ENCODE measurements at regions not wholly inside any gene's neighbourhood (a gene's known extent, or its start where the extent isn't known, plus 50 kb on each side); places are given as distances from the start of the nearest gene placed in this dataset.

DNA sequence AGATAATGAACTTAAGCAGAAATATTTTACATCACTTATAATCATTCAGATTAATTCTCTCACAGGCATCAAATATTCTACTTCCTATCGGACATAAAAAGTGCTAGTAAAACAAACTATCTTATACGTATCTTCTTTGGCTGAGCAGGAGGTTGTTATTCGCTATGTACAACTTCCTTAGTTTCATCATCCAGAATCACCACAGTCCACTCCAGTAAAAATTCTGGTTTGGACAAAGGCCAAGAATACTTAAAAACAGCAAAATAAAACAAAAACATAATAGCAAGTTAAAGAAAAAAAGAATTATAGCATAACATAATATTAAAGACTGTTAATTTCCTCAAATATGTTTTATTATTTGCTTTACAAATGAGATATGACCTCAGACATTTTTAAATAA, 1077.1 kb upstream of the CELF4 start:
- FAIRE-seq = no peak
- H3K27me3 ChIP-seq (replicated peaks in 1 of 2; ENCODE audit: control insufficient read depth in 2 of 2, insufficient read depth in 2 of 2, low read length in 1 of 2) = no peaks in the 10 kb centered on the region

More for the DNA sequence above, 1077.1 kb upstream of the CELF4 start:
- H3K27ac ChIP-seq (ENCODE audit: control insufficient read depth, insufficient read depth) = no peak overlapping the region
- POLR2A ChIA-PET = no interaction called here
- H3K4me2 ChIP-seq (ENCODE audit: control insufficient read depth, insufficient read depth) = no peak overlapping the region
- RAD21 ChIA-PET (ENCODE audit: unreplicated experiment) = no interaction called here
- no TSS peak for BruUV-seq (replicated peaks)
- no peaks in the 10 kb centered on the region for H3K79me2 ChIP-seq (ENCODE audit: control insufficient read depth, insufficient read depth, low read length)
- SMC1A ChIA-PET (ENCODE audit: uncharacterized antibody, unreplicated experiment) = no interaction called here
- 95% methylated on average over 3 of the region's 3 CpGs for WGBS (ENCODE audit: insufficient coverage, insufficient replicate concordance, low lambda C conversion rate, missing lambda C conversion rate)
- TF ChIP-seq STAT1 (conservative IDR thresholded peaks at IDR 0.05) (no peak), SREBF1 (IDR thresholded peaks at IDR 0.05; ENCODE audit: low read length) (no peak), TCF7 (IDR thresholded peaks at IDR 0.05; ENCODE audit: borderline replicate concordance) (no peak), ZSCAN29 (IDR thresholded peaks at IDR 0.05) (no peak), KDM1A (IDR thresholded peaks at IDR 0.05; ENCODE audit: borderline replicate concordance) (no peak), RB1 (IDR thresholded peaks at IDR 0.05; ENCODE audit: borderline replicate concordance) (no peak), SREBF2 (IDR thresholded peaks at IDR 0.05; ENCODE audit: low read length) (no peak), HDAC2 (IDR thresholded peaks at IDR 0.05) (no peak), HDGF (IDR thresholded peaks at IDR 0.05) (no peak), POLR2AphosphoS2 (IDR thresholded peaks at IDR 0.05; ENCODE audit: low read depth, low read length) (no peak), CEBPB (IDR thresholded peaks at IDR 0.05; ENCODE audit: borderline replicate concordance in 1 of 2, low read depth in 2 of 2, low read length in 2 of 2) (no peak), FOXK2 (IDR thresholded peaks at IDR 0.05) (no peak), TARDBP (IDR thresholded peaks at IDR 0.05; ENCODE audit: borderline replicate concordance) (no peak), PBX3 (IDR thresholded peaks at IDR 0.05; ENCODE audit: insufficient replicate concordance, low read depth, low read length) (no peak)
- TF ChIP-seq, protein P1, sequence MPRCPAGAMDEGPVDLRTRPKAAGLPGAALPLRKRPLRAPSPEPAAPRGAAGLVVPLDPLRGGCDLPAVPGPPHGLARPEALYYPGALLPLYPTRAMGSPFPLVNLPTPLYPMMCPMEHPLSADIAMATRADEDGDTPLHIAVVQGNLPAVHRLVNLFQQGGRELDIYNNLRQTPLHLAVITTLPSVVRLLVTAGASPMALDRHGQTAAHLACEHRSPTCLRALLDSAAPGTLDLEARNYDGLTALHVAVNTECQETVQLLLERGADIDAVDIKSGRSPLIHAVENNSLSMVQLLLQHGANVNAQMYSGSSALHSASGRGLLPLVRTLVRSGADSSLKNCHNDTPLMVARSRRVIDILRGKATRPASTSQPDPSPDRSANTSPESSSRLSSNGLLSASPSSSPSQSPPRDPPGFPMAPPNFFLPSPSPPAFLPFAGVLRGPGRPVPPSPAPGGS (IDR thresholded peaks at IDR 0.05; ENCODE audit: borderline replicate concordance, insufficient read depth, low read depth, low read length, poor library complexity, severe bottlenecking) = no peak
- no peaks in the 10 kb centered on the region for H4K20me1 ChIP-seq (ENCODE audit: control insufficient read depth, insufficient read depth)
- ATAC-seq (no peak), DNase-seq (ENCODE audit: low read depth, low spot score) (no peak)
- intact Hi-C loops (cut with micrococcal nuclease; ENCODE audit: unreplicated experiment) (no loop called here), in situ Hi-C loops (cut with MboI) (no loop called here)
- no peak overlapping the region for H2AFZ ChIP-seq (ENCODE audit: control insufficient read depth, low read depth, low read length)
- H3K4me1 ChIP-seq (ENCODE audit: control insufficient read depth, insufficient read depth, low read length) = no peaks in the 10 kb centered on the region
- H3K9ac ChIP-seq (ENCODE audit: control insufficient read depth, insufficient read depth, low read length) = no peak overlapping the region
- H3K36me3 ChIP-seq (ENCODE audit: control insufficient read depth in 2 of 2, insufficient read depth in 2 of 2, low read length in 1 of 2) = no peaks in the 10 kb centered on the region
- H3K9me3 ChIP-seq (replicated peaks; ENCODE audit: control insufficient read depth, insufficient read depth, low read length) = peaks cover 2% of the 10 kb centered on the region; the same call in 2 of the 3 replicates
- H3K4me3 ChIP-seq = no peak overlapping the region
- CTCF ChIA-PET = no interaction called here

Data from GM12878 (cell line).